ENCODE measurements at regions not wholly inside any gene's neighbourhood (a gene's known extent, or its start where the extent isn't known, plus 50 kb on each side); places are given as distances from the start of the nearest gene placed in this dataset.

GRCh38 chr2:21773168-21773567, 649.4 kb downstream of the TDRD15 start:
- TF ChIP-seq FOXP2 (optimal IDR thresholded peaks at IDR 0.05; ENCODE audit: borderline replicate concordance, extremely low read depth, extremely low read length, insufficient read depth) (no peak), POLR2AphosphoS5 (IDR thresholded peaks at IDR 0.05; ENCODE audit: low read depth, low read length) (no peak)

GRCh38 chr2:21774691-21775368, 651.1 kb downstream of the TDRD15 start:
- TF ChIP-seq TAF1 (IDR thresholded peaks at IDR 0.05; ENCODE audit: borderline replicate concordance, insufficient read depth, low read length) (no peak), FOXP2 (optimal IDR thresholded peaks at IDR 0.05; ENCODE audit: borderline replicate concordance, extremely low read depth, extremely low read length, insufficient read depth) (no peak), POLR2AphosphoS5 (IDR thresholded peaks at IDR 0.05; ENCODE audit: low read depth, low read length) (no peak), SIN3A (IDR thresholded peaks at IDR 0.05; ENCODE audit: borderline replicate concordance, insufficient read depth, low read length) (no peak), REST (IDR thresholded peaks at IDR 0.05; ENCODE audit: insufficient read depth in 1 of 2, low read depth in 2 of 2, low read length in 2 of 2) (no peak)

GRCh38 chr2:21779786-21780185, 656.0 kb downstream of the TDRD15 start:
- no peak for TF ChIP-seq TAF1 (IDR thresholded peaks at IDR 0.05; ENCODE audit: borderline replicate concordance, insufficient read depth, low read length)
- TF ChIP-seq POLR2AphosphoS5 (IDR thresholded peaks at IDR 0.05; ENCODE audit: low read depth, low read length) = no peak
- TF ChIP-seq SIN3A (IDR thresholded peaks at IDR 0.05; ENCODE audit: borderline replicate concordance, insufficient read depth, low read length) = no peak
- TF ChIP-seq REST (IDR thresholded peaks at IDR 0.05; ENCODE audit: insufficient read depth in 1 of 2, low read depth in 2 of 2, low read length in 2 of 2) = no peak
- no peak for TF ChIP-seq FOXP2 (optimal IDR thresholded peaks at IDR 0.05; ENCODE audit: borderline replicate concordance, extremely low read depth, extremely low read length, insufficient read depth)

- TF ChIP-seq SIN3A (IDR thresholded peaks at IDR 0.05; ENCODE audit: borderline replicate concordance, insufficient read depth, low read length) (no peak), FOXP2 (optimal IDR thresholded peaks at IDR 0.05; ENCODE audit: borderline replicate concordance, extremely low read depth, extremely low read length, insufficient read depth) (no peak), POLR2AphosphoS5 (IDR thresholded peaks at IDR 0.05; ENCODE audit: low read depth, low read length) (no peak), REST (IDR thresholded peaks at IDR 0.05; ENCODE audit: insufficient read depth in 1 of 2, low read depth in 2 of 2, low read length in 2 of 2) (no peak), TAF1 (IDR thresholded peaks at IDR 0.05; ENCODE audit: borderline replicate concordance, insufficient read depth, low read length) (no peak)
Measured at GRCh38 chr2:21781962-21782361, 658.2 kb downstream of the TDRD15 start.

- TF ChIP-seq REST (IDR thresholded peaks at IDR 0.05; ENCODE audit: insufficient read depth in 1 of 2, low read depth in 2 of 2, low read length in 2 of 2) (no peak), SIN3A (IDR thresholded peaks at IDR 0.05; ENCODE audit: borderline replicate concordance, insufficient read depth, low read length) (no peak), POLR2AphosphoS5 (IDR thresholded peaks at IDR 0.05; ENCODE audit: low read depth, low read length) (no peak), TAF1 (IDR thresholded peaks at IDR 0.05; ENCODE audit: borderline replicate concordance, insufficient read depth, low read length) (no peak), FOXP2 (optimal IDR thresholded peaks at IDR 0.05; ENCODE audit: borderline replicate concordance, extremely low read depth, extremely low read length, insufficient read depth) (no peak)
Measured at GRCh38 chr2:21782866-21783265, 659.1 kb downstream of the TDRD15 start.

All from PFSK-1 (cell line).